Endothelial cell of umbilical vein (primary cell): ENCODE measurements at regions not wholly inside any gene's neighbourhood (a gene's known extent, or its start where the extent isn't known, plus 50 kb on each side); places are given as distances from the start of the nearest gene placed in this dataset.

Source experiments
- BruUV-seq: library from RNA; stranded (reverse); fragments of 400-500 nt; replicated peaks from 2 replicates; lab custom pipeline; 2021; lab: Mats Ljungman, UMichigan
- CTCF ChIA-PET: fragments of 300-600, 350-600 bp; sonication (Branson Sonifier 250); formaldehyde crosslinking; loops from one replicate; lab custom pipeline; 2021; ENCODE audit warnings: antibody characterized with exemption, inconsistent platforms; lab: Charles Lee
- POLR2A ChIA-PET: fragments of 300-600, 350-600 bp; sonication (Branson Sonifier 250); formaldehyde crosslinking; loops from one replicate; lab custom pipeline; 2021; ENCODE audit warnings: antibody characterized with exemption, inconsistent platforms; lab: Charles Lee
- DNase-seq: peaks from one replicate; pipeline ENCODE4 v3.0.0-alpha.2; 2011; ENCODE audit warnings: low read depth, low spot score
- FAIRE-seq: peaks from 2 replicates; lab custom pipeline; 2011; peaks lifted over from hg19 to GRCh38; lab: Jason Lieb, UNC
- H2AFZ ChIP-seq: 2 replicates; pipeline ENCODE4 v1.6.0; 2012; ENCODE audit warnings: low read depth, low read length, control low read depth, inconsistent platforms
- H3K27ac ChIP-seq: 2 replicates; pipeline ENCODE4 v1.5.1; 2011; ENCODE audit warnings: low read depth, mild to moderate bottlenecking, control low read depth, low read length, moderate library complexity; ENCODE audit not compliant: insufficient read depth
- H3K27me3 ChIP-seq, 2 experiments: 2 replicates each; pipeline versions ENCODE4 v1.6.0 to v1.6.1; 2011; ENCODE audit warnings: low read length in 2 of 2, mixed read lengths in 1 of 2; ENCODE audit not compliant: control insufficient read depth in 2 of 2, insufficient read depth in 2 of 2
- H3K36me3 ChIP-seq, 2 experiments: 2 replicates in 1 of 2; 3 replicates in 1 of 2; pipeline ENCODE4 v1.5.1; 2011; ENCODE audit warnings: low read length in 2 of 2, mild to moderate bottlenecking in 1 of 2, moderate library complexity in 1 of 2; ENCODE audit not compliant: control insufficient read depth in 2 of 2, insufficient read depth in 2 of 2; ENCODE audit errors: extremely low read depth in 1 of 2
- H3K4me1 ChIP-seq: 3 replicates; pipeline ENCODE4 v1.5.1; 2011; ENCODE audit warnings: mild to moderate bottlenecking, low read length; ENCODE audit not compliant: control insufficient read depth, insufficient read depth; ENCODE audit errors: extremely low read depth
- H3K4me2 ChIP-seq: 2 replicates; pipeline ENCODE4 v1.6.1; 2011; ENCODE audit warnings: low read length, control low read depth, mixed read lengths; ENCODE audit not compliant: insufficient read depth
- H3K4me3 ChIP-seq, 3 experiments: fragments of 200-600 bp in 1 of 3; sonication (generic), shearing (Covaris generic) in 1 of 3; replicated peaks in 1 of 3; 2 replicates each; pipeline ENCODE4 v1.5.1; 2011 to 2016; ENCODE audit warnings: control low read depth in 3 of 3, low read length in 3 of 3, mild to moderate bottlenecking in 2 of 3, inconsistent platforms in 1 of 3, low read depth in 1 of 3, moderate library complexity in 1 of 3; ENCODE audit not compliant: insufficient read depth in 1 of 3
- H3K79me2 ChIP-seq: 2 replicates; pipeline ENCODE4 v1.6.0; 2012; ENCODE audit warnings: low read length, inconsistent platforms; ENCODE audit not compliant: control insufficient read depth, insufficient read depth
- H3K9ac ChIP-seq: replicated peaks from 2 replicates; pipeline ENCODE3; 2011; ENCODE audit warnings: low read length, control low read depth; ENCODE audit not compliant: insufficient read depth; ENCODE audit errors: extremely low read depth
- H3K9me1 ChIP-seq: replicated peaks from 3 replicates; pipeline ENCODE4 v1.6.0; 2011; ENCODE audit warnings: mild to moderate bottlenecking, low read length; ENCODE audit not compliant: control insufficient read depth, insufficient read depth; ENCODE audit errors: extremely low read depth
- H3K9me3 ChIP-seq: replicated peaks from 2 replicates; pipeline ENCODE4 v1.5.1; 2012; ENCODE audit warnings: low read length, inconsistent platforms; ENCODE audit not compliant: control insufficient read depth, insufficient read depth
- H4K20me1 ChIP-seq: replicated peaks from 2 replicates; pipeline ENCODE3; 2011; ENCODE audit warnings: mild to moderate bottlenecking, low read length; ENCODE audit not compliant: control insufficient read depth, insufficient read depth; ENCODE audit errors: extremely low read depth
- EZH2 ChIP-seq: IDR thresholded peaks from 2 replicates; pipeline ENCODE4 v1.6.1; 2012; ENCODE audit warnings: borderline replicate concordance, low read depth, mild to moderate bottlenecking, moderate library complexity, low read length, inconsistent platforms; ENCODE audit not compliant: severe bottlenecking
- FOS ChIP-seq: IDR thresholded peaks from 2 replicates; pipeline ENCODE4 v1.6.1; 2011; ENCODE audit warnings: mild to moderate bottlenecking, low read length, moderate library complexity, borderline replicate concordance; ENCODE audit not compliant: insufficient read depth
- GATA2 ChIP-seq: IDR thresholded peaks from 2 replicates; pipeline ENCODE4 v1.7.0; 2011; ENCODE audit warnings: low read depth, mild to moderate bottlenecking, moderate library complexity, mixed read lengths, low read length; ENCODE audit not compliant: insufficient read length, insufficient read depth
- JUN ChIP-seq: IDR thresholded peaks from 2 replicates; pipeline ENCODE4 v1.6.1; 2011; ENCODE audit warnings: borderline replicate concordance, low read depth; ENCODE audit not compliant: insufficient read length, insufficient read depth
- MYC ChIP-seq: IDR thresholded peaks from one replicate; pipeline ENCODE4 v1.6.1; 2011; ENCODE audit warnings: mild to moderate bottlenecking, low read depth, low read length
- POLR2A ChIP-seq: IDR thresholded peaks from 2 replicates; pipeline ENCODE4 v1.6.1; 2012; ENCODE audit warnings: low read depth, mild to moderate bottlenecking, control low read depth, low read length
- POLR2AphosphoS5 ChIP-seq: IDR thresholded peaks from 2 replicates; pipeline ENCODE4 v1.6.1; 2012; ENCODE audit warnings: low read depth, mild to moderate bottlenecking, control low read depth, low read length, moderate library complexity; ENCODE audit not compliant: insufficient read depth
- dilution Hi-C: fragments of 300-500 bp; cut with MboI; formaldehyde crosslinking; loops from one replicate; pipeline ENCODE4 v1.15.0; 2019; ENCODE audit warnings: low sequenced_read_pairs; ENCODE audit not compliant: extremely low pct_ligation_motif_present
- intact Hi-C: fragments of 100-400 bp; cut with micrococcal nuclease; formaldehyde crosslinking; loops from one replicate; pipeline ENCODE4 v1.10.0; 2022
- TF ChIP-seq, protein P1 (sequence below): IDR thresholded peaks from 2 replicates; pipeline ENCODE4 v1.6.1; 2011; ENCODE audit not compliant: insufficient read depth, insufficient read length
- TF ChIP-seq, protein P2 (sequence below), 2 donors: IDR thresholded peaks; 1 replicate in 1 of 2; 2 replicates in 1 of 2; pipeline ENCODE4 v1.5.1; 2011; ENCODE audit warnings: low read length in 2 of 2, mild to moderate bottlenecking in 2 of 2, moderate library complexity in 2 of 2, control low read depth in 1 of 2, inconsistent platforms in 1 of 2, low read depth in 1 of 2; ENCODE audit not compliant: insufficient read depth in 1 of 2; ENCODE audit errors: extremely low read depth in 1 of 2

DNA sequence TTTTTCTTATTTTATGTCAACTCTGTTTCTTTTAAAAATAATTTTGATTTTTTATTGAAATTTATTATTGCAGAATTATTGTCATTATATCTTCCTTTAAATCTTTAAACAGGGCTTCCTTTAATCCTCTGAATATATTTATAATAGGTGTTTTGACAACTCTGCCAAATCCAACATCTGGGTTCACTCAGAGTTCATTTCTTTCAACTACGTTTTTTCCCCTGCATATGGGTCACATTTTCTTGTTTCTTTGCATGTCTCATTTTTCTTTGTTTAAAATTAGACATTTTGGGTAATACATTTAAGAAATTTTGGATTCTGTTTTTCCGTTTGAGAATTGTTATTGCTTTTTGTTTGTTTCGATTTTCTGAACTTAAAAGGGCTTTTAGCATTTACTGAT is 655.1 kb upstream of the CITED2 start:
- Histone ChIP-seq H3K27ac (no peak overlapping the region), H2AFZ (no peak overlapping the region), H3K27me3 (no peaks in the 10 kb centered on the region), H3K4me1 (no peaks in the 10 kb centered on the region), H3K79me2 (no peaks in the 10 kb centered on the region), H3K4me3 (no peak overlapping the region), H3K9ac (no peak overlapping the region), H4K20me1 (no peaks in the 10 kb centered on the region), H3K9me1 (no peaks in the 10 kb centered on the region), H3K9me3 (peaks cover 1% of the 10 kb centered on the region), H3K36me3 (no peaks in the 10 kb centered on the region), H3K4me2 (no peak overlapping the region)
- FAIRE-seq: no peak
- no TSS peak for BruUV-seq
- dilution Hi-C loops: no loop called here
- intact Hi-C loops: no loop called here
- TF ChIP-seq, protein P1, sequence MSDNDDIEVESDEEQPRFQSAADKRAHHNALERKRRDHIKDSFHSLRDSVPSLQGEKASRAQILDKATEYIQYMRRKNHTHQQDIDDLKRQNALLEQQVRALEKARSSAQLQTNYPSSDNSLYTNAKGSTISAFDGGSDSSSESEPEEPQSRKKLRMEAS: no peak
- TF ChIP-seq, protein P2, sequence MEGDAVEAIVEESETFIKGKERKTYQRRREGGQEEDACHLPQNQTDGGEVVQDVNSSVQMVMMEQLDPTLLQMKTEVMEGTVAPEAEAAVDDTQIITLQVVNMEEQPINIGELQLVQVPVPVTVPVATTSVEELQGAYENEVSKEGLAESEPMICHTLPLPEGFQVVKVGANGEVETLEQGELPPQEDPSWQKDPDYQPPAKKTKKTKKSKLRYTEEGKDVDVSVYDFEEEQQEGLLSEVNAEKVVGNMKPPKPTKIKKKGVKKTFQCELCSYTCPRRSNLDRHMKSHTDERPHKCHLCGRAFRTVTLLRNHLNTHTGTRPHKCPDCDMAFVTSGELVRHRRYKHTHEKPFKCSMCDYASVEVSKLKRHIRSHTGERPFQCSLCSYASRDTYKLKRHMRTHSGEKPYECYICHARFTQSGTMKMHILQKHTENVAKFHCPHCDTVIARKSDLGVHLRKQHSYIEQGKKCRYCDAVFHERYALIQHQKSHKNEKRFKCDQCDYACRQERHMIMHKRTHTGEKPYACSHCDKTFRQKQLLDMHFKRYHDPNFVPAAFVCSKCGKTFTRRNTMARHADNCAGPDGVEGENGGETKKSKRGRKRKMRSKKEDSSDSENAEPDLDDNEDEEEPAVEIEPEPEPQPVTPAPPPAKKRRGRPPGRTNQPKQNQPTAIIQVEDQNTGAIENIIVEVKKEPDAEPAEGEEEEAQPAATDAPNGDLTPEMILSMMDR (IDR thresholded peaks at IDR 0.05; ENCODE audit: extremely low read depth in 1 of 2, insufficient read depth in 1 of 2, low read depth in 1 of 2, low read length in 2 of 2): no peak
- TF ChIP-seq FOS (no peak), JUN (no peak), EZH2 (no peak), MYC (no peak), POLR2AphosphoS5 (no peak), GATA2 (no peak), POLR2A (no peak)
- ChIA-PET POLR2A (no interaction called here), CTCF (interaction anchor here (0.9 kb wide), 1 partner anchor 9 kb away, joined by 3 read pairs; no protein-coding TSS in a partner anchor)
- DNase-seq: no peak
